ENCODE measurements at regions not wholly inside any gene's neighbourhood (a gene's known extent, or its start where the extent isn't known, plus 50 kb on each side); places are given as distances from the start of the nearest gene placed in this dataset.
A peak's percentile ranks its signal among the peaks of the same experiment; 100 is the strongest.
"Not testable (repeated sequence)": the region's sequence is repeated elsewhere in the genome, so short reads cannot be mapped to it uniquely, and the experiment has no call there.

DNA sequence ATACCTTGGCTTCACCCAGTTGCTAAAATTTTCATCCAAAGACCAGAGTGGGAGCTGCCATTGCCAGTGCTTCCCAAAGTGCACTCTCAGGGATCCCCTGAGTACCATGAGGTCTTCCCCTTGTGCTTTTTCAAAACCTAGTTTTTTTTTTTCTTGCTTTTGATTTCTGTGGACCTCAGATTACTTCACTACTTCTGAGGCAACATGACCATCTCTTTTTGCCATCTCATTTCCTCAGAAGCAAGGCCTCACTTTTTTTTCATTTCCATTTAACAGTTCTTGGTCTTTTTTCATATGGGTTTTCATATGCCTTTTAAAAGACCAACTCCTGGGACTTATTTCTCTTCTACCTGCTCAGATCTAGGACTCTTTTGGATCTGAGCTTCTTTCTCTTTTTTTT lies 64.1 kb upstream of the MMS22L start:
- DNase-seq = no peak

DNA sequence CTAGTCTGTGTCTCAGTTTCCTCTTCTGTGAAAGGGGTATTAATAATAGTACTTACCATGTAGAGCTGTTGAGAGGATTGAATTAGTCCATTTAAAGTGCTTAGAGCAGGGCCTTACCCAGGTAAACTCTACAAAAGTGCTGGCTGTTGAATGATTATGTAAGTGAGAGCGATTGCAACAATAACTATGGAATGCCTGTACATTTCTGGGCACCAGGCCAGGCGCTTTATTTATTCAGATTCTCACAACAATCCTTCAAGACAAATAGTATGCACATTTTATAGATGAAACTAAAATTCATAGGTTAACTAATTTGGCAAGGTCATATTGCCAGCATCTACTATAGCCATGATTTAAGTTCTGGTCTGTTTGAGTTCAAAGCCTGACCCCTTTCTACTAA lies 78.3 kb upstream of the MMS22L start:
- DNase-seq = no peak

DNA sequence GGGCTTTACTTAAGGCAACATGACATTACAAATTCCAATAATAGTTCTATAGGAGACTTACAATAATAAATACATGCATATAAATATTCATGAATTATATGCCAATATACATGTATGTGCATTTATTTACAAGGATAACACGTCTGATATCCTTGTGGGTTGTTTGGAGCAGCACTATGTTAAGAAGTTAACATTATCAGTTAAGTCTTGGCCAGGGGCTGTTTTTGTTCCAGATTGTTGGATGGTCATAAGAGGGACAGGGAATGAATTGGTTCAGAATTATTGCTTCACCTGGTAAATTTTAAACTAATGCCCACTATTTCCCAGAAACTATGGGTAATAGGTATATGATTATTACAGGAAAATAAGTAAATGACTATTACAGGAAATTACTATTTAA lies 81.3 kb upstream of the MMS22L start:
- DNase-seq = no peak

DNA sequence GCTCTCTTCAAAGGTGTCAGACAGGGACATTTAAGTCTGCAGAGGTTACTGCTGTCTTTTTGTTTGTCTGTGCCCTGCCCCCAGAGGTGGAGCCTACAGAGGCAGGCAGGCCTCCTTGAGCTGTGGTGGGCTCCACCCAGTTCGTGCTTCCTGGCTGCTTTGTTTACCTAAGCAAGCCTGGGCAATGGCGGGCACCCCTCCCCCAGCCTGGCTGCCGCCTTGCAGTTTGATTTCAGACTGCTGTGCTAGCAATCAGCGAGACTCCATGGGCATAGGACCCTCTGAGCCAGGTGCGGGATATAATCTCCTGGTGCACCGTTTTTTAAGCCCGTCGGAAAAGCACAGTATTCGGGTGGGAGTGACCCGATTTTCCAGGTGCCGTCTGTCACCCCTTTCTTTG lies 99.1 kb upstream of the MMS22L start:
- not testable (repeated sequence) for DNase-seq

DNA sequence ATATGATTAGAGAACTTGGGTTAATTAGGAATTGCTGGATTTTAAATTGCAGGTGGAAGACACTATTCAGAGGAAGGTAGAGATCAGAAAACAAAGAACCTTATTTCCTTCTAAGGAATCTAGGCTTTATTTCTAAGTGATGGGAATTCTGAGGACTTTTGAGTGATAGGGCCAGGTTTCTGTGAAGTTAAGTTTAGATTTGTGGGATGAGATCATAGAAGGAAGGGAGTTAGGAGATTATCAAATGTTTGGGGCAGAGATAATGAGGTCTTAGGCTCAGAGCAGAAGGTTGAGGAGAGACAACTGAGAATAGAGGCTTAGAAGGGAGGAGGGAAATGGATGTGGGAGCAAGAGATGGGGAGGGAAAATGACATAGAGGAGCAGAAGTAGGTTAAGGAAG lies 109.7 kb upstream of the MMS22L start:
- DNase-seq = no peak

DNA sequence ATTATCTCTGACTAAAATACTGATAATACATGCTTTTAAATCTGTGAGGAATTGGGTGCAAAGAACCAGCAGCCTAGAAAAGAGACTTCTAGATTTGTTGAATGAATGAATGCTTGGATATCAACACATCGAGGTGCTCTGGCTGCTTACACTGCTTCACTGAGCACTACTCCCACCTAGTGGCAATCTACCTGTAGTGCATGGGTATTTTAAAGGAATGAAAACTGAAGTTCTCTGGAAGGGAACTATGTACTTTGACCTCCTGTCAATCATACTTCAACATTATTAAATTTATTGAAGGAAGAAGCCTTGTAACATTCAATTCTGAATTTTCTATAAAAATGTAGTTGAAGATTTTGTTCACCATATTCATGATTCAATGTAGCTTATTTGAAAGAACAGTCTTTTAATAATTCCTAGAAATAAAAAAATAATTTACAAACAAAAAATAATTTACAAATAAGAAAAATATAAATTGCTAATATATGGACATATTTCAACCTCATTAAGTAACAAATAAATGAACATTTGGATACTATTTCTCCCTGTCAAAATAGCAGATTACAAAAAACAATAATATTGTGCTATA lies 111.2 kb upstream of the MMS22L start:
- DNase-seq = peak; percentile 53 to 59

DNA sequence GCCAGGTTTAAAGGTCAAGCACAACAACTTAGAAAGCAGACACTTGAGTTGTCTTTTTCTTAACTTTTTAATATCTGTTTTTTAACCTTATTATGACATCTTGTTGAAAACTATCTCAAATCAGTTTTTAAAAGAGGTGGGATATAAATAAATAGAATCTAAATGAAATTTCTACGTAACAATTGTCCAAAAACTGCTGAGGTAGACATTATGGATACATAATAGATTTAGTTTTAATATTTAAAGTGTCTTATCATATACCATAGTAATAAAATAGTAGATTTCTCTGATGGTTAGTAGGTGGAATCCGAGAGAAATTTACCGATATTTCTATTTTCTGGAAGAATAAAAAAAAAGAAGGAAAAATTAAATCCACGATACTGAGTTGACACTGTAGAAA lies 113.9 kb upstream of the MMS22L start:
- DNase-seq = no peak

DNA sequence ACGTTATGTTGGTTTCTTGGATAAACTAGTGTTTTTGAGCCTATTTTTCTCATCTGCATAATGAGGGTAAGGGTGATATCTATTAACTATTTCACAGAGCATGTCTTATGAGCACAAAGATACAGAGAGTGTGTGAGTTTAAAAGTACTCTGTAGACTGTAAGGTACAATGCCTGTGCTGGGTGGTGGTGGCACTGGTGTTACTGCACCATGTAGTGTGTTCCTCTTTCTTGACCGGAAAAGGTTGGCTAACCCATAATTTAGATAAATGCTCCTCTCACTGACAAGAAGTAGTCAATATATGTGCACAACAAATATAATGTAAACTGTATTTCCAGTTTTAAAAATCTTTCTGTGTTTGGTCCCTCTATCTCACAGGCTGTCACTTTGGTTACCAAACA lies 116.2 kb upstream of the MMS22L start:
- no peak for DNase-seq

DNA sequence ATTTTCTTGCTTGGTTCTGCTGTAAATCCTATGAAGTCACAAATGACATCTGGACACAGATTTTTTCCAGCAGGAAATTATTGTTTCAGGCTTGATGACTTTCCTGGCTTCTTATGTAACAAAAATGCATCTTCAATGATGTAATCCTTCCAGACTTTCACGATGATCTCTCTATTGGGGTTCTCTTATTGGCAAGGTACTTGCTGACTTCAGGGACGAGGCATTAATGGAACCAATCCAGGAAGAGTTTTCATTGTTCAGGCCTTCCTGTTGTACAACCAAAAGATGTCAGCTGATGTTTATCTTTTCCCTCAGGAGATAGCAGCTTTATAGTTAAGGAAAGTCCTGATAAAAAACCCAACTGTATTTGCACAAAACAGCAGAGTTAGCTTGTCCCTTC lies 118.5 kb upstream of the MMS22L start:
- no peak for DNase-seq

DNA sequence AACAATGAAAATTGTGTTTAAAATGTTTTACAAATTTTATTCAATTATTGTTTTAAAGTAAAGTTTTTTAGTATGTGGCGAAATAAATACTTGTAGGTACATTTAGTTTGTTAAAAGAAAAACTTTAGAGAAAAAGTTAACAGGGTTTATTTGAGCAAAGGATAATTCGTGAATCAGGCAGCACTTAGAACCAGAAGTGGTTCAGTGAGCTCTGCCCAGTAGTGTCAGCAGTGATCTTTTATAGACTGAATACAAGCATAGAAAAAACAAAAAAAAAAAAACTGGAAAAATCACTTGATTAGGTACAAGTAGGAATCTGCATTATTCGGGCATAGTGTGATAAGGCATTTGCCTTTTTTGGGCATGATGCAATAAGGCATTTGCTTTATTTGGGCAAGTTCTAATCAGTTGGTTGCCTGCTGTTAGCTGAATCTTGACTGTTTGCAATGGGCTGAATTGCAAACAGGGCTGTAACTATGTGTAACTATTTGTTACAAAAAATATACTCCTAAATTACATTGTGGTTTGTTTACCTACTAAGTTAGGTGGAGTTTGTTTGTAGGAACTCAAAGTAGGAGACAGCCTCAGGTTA lies 122.9 kb upstream of the MMS22L start:
- peak in 1 of 2 experiments; percentile 6 for DNase-seq

DNA sequence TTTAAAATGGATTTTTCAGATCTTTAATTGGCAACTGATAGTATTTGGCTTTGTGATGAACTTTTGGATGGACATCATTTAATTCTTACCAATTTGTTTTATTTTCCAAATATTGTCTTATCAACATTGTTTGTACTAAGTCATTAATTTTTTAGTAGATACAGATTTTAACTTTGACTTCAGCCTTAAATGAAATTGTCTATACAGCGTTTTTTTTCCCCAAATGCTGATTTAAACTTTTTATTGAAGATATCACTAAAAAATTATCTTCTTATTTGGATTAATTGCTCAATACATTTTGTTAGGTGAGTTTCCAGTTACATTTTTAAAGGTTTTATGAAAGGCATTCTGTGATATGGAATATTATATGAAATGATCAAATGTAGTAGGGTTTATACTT lies 123.6 kb upstream of the MMS22L start:
- DNase-seq = no peak

DNA sequence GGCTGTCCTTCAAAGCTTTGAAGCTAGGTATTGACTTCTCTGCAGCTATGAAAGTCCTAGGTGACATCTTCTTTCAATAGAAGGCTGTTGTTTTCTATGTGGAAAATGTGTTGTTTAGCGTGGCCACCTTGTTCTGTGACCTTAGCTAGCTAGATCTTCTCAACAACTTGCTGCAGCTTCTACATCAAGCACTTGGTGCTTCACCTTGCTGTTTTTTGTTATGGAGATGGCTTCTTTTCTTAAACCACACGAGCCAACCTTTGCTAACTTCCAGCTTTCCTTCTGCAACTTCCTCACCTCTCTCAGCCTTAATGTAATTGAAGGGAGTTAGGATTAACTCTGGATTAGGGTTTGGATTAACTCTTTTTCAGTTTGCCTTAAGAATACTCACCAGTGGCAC lies 128.6 kb upstream of the MMS22L start:
- DNase-seq = no peak

DNA sequence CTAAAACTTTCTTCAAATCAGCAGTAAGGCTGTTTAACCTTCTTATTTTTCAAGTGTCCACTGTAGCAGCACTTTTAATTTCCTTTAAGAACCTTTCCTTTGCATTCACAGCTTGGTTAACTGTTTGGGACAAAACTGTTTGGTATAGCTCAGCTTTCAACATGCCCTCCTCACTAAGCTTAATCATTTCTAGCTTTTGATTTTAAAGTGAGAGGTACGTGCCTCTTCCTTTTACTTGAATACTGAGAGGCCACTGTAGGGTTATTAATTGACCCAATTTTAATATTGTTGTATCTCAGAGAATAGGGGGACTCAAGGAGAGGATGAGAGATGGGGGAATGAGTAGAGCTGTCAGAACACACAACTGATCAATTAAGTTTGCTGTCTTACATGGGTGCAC lies 129.5 kb upstream of the MMS22L start:
- no peak for DNase-seq

DNA sequence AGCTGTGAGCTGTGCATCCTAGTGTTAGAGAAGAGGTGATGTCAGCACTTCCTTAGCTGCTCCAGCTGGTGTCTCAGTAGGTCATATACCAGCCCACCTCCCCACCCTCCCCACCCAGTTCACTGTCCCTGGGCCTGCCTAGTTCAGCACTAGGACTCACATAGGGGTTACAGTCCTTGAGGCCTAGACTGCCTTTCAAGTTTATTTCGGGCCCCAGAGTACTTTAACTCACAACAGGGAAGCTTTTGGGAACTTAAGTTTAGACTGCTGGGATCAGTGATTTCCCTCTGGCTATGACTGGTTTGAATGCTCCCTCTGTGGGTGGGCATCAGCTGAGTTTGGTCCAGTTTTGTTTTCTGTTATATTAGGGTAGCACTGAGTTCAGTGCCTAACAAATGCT lies 139.2 kb upstream of the MMS22L start:
- no peak for DNase-seq

DNA sequence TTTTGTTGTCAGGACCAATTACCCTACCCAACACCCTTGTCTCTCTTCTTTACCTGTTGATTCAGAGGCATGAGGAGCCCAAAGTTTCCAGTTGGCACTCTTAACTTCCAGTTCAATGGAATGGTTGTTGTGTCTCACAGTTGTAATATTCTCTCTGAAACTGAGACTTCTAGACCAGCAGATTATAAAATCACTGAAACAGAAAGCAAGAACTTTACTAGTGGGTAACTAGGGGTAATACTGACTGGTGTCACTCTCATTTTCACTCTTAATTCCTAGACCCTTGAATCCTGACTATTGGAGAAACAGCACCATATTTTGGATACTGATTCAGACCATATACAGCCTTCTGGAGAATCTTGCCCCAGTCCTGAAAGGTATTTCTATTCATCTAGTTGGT lies 140.2 kb upstream of the MMS22L start:
- DNase-seq = no peak

DNA sequence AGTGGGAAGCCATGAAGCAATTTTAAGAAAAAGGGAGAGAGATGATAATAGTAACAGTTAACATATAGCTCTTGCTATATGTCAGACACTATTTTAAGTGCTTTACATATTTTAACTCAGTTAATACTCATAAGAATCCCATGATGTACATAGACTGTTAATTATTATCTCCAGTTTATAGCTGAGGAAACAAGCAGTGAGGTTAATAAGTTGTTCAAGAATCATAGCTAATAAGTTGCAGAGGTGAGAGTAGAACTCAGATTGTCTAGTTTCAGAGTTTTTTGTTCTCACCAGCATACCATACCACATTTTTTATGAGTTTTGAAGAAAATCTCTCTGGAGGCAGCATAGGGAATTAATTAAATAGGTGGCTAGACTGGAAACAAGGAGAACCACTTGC lies 144.6 kb upstream of the MMS22L start:
- no peak for DNase-seq

DNA sequence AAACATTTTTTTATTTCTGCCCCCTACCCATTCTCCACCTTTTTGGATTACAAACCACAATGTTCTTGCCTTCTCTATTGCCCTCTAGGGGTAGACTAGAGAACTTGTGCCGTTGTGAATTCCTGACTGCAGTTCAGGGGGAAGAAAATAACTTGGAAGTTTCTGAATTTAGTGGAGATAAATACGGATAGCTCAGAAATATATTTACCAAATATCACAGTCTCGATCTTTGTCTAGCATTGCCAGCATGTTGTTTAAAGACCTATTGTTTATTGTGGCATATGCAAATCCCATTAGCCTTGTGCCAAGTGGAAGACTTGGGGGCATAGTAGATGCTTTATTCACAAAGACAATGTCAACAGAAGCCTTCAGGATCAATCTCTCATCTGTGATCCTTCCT lies 154.1 kb upstream of the MMS22L start:
- peak; percentile 12 to 14 for DNase-seq

DNA sequence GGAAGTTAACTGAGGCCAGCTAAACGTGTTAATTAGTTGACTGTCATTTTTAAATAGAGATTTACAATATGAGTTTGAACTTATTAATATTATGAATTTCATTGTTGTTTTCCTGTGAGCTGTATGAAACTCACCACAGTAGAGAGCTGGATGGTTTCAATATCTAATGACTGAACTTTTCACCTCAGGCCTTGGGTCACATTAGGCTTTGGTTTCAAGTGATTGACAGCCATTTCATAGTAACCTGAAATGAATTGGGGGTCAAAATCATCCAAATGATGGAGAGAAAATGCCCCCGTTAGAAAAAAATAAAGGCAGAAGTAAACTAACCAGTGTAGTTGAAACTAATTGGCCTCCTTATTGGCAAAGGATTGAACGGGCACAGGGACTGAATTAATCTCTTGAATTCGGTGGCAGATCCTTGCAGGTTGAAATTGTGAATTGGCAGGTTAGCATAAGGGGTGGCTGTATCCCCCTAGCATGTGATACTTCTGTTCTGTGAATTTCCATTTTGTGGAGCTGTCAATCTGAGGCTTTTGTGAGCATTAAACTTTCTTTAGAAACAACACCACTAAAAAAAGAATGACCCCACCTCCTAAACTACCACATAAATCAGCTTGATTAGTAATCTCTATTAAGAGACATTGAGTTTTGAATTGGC lies 155.1 kb upstream of the MMS22L start:
- no peak for DNase-seq

DNA sequence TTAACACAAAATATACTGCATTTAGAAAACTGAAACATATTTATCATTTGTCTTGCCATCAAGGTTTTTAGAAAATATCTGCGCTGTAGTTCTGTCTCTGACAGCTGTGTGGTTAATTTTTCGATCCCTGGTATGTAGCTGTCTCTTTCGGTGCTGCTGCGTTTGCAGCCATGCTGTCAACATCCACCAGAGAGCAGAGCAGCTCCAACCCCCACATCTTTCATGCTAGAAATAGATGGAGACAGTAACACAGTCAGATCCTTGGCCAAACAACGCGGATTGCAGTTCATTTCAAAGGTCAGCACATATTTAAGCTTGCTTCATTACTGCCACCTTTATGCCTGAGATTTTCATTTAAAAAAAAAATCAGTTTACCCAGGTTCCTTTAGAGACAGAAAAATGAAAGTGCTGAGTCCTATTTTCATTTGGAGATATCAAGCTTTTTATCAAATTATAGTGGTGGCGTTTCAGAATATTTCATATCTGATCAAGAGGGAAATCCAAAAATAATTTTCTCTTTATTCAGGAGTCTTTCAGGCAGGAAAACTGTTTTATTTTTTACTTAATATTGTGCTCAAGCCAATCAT lies 157.7 kb upstream of the MMS22L start:
- peak; percentile 53 to 82 for DNase-seq

DNA sequence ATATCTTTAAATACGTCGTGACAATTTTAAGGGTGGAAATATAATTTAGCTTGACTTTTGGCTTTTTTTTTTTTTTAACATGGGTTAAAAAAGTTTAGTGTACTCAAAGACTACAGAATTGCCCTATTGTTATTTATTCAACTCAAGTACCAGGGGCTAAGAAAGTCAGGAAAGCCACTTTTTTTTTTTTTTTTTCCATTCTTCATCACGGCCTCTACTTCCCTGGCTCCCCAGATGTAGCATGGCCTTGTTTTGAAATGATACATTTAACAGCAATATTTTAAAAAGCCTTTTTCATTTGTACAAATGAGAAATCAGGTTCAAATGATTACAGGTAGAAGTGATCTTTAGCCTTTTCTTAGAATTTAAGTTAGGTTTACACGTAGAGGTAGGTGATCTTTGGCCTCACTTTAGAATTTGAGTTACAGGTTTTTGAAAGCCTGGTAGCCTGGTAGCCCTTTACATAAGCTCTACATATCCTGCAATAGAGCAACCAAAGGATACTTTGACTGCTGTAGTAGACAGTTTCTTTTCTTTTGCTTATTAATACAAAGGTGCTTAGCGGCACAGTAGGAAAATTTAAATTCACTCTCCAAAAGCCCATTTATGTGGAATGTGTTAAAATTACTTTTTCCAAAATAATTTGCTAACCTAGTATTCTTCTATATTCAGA lies 160.5 kb upstream of the MMS22L start:
- DNase-seq = no peak

DNA sequence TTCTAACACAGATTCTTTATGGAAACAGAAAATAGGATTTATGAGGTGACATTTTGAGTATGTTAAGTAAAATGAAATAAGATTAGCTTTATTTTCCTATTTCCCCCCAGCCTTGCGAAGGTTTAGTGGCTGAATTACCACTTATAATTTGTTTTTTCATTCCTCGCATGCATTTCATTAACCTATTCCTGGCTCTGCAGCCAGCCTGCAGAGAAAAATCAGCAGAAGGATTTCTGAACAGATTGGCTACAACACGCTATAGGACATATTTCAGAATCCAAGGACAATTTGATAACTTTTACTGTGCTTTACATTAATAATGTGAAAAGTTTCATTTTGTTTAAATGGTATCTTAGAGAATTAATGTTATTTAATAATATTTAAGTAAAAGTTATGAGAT lies 162.4 kb upstream of the MMS22L start:
- DNase-seq = no peak

DNA sequence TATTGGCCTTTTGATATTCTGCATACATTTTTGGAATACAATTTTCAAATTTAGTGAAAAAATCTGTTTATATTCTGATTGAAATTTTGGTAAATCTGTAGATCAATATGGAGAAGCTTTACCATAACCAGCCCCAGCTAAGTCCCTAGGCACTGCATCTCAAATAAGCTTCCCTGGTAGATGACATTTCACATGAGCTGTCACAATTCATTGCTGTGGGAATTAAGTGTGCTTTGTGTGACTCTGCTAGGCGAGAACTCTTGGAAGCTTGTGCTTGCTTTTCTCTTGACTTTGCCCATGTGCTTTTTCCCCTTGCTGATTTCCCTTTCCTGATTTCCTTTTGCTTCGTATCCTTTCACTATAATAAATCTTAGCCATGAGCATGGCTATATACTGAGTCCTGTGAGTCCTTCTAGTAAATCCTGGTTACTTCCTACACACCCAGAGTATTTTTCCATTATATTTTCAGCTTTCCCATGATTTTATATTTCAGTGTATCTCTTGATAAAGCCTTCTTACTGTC lies 166.5 kb upstream of the MMS22L start:
- DNase-seq = no peak

DNA sequence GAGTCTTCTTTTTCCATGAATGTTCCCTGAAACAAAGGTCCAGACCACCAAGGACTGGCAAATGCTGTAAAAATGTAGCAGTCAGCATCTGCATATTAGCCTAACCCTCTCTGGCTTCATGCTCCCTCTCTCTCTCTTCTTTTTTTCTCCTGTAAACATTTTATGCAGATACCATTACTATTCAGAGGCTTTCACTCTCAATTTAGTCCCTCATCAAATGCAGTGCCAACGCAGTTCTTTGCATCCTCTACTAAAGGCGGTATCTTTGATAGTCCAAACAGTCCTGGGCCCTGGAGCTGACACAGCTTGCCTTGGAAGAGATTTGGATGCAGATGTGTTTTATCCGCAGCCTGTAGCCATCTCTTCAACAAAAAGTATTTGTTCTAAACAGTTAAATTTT lies 167.1 kb upstream of the MMS22L start:
- DNase-seq = no peak

DNA sequence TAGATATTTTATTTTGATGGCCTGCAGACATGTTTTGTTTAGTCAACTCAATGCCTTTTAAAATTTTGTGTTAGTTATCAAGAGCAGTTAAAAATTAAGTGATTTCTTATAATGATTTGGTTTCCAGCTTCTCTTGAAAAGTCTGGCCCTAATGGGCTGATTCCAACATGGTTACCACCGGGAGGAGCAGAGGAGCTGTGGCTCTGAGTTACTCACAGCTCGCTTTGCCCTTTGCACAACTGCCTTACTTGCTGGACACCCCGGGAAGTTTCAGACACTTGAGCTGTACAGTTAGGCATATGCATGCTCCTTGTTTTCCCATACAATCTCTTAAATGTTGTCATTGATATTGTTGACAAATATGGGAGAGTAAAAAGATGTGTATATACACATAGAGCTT lies 173.1 kb upstream of the MMS22L start:
- no peak for DNase-seq
